ENCODE measurements at regions not wholly inside any gene's neighbourhood (a gene's known extent, or its start where the extent isn't known, plus 50 kb on each side); places are given as distances from the start of the nearest gene placed in this dataset.

GRCh38 chr1:229086091-229086490, 184.8 kb upstream of the RAB4A start:
- POLR2A ChIA-PET: no interaction called here
- CTCF ChIA-PET: no interaction called here
- TF ChIP-seq LEF1 (IDR thresholded peaks at IDR 0.05; ENCODE audit: borderline replicate concordance): no peak
- 0 out of 2 replicates have a peak, but pooled peaks have one; percentile 11 for TF ChIP-seq BHLHE40 (IDR thresholded peaks at IDR 0.05; ENCODE audit: borderline replicate concordance)
- no peak for DNase-seq (ENCODE audit: extremely low spot score)

- no peak for DNase-seq (ENCODE audit: extremely low spot score)
- TF ChIP-seq L3MBTL2 (conservative IDR thresholded peaks at IDR 0.05): no peak
- TF ChIP-seq FOXM1 (IDR thresholded peaks at IDR 0.05; ENCODE audit: borderline replicate concordance): no peak
- no peak for TF ChIP-seq FOXA1 (IDR thresholded peaks at IDR 0.05)
- no peak for TF ChIP-seq FOXK2 (IDR thresholded peaks at IDR 0.05)
- no peak for TF ChIP-seq ZNF384 (IDR thresholded peaks at IDR 0.05)
- no peak for TF ChIP-seq ELF4 (IDR thresholded peaks at IDR 0.05)
- no peak for TF ChIP-seq BHLHE40 (IDR thresholded peaks at IDR 0.05; ENCODE audit: borderline replicate concordance)
- no peak for TF ChIP-seq PKNOX1 (IDR thresholded peaks at IDR 0.05)
- TF ChIP-seq NFRKB (IDR thresholded peaks at IDR 0.05): no peak
Observed at GRCh38 chr1:229086686-229087085, 184.2 kb upstream of the RAB4A start.

GRCh38 chr1:229087339-229087738, 183.6 kb upstream of the RAB4A start:
- DNase-seq (ENCODE audit: extremely low spot score): no peak
- CTCF ChIA-PET: no interaction called here
- no peak for TF ChIP-seq ELF4 (IDR thresholded peaks at IDR 0.05)
- POLR2A ChIA-PET: no interaction called here

More at GRCh38 chr1:229086686-229087085, 184.2 kb upstream of the RAB4A start:
- ChIA-PET CTCF (no interaction called here), POLR2A (no interaction called here)

GRCh38 chr1:229087906-229088305, 183.0 kb upstream of the RAB4A start:
- ChIA-PET CTCF (no interaction called here), POLR2A (no interaction called here)
- no peak for DNase-seq (ENCODE audit: extremely low spot score)
- TF ChIP-seq LEF1 (IDR thresholded peaks at IDR 0.05; ENCODE audit: borderline replicate concordance) (no peak), BHLHE40 (IDR thresholded peaks at IDR 0.05; ENCODE audit: borderline replicate concordance) (no peak), SP1 (IDR thresholded peaks at IDR 0.05) (no peak), FOXA1 (IDR thresholded peaks at IDR 0.05) (no peak), ZNF384 (IDR thresholded peaks at IDR 0.05) (no peak), PKNOX1 (IDR thresholded peaks at IDR 0.05) (no peak), FOXM1 (IDR thresholded peaks at IDR 0.05; ENCODE audit: borderline replicate concordance) (no peak), CTBP1 (IDR thresholded peaks at IDR 0.05; ENCODE audit: borderline replicate concordance) (no peak), ELF4 (IDR thresholded peaks at IDR 0.05) (no peak), FOXK2 (IDR thresholded peaks at IDR 0.05) (no peak), L3MBTL2 (conservative IDR thresholded peaks at IDR 0.05) (no peak), SUZ12 (IDR thresholded peaks at IDR 0.05) (no peak)

- POLR2A ChIA-PET: no interaction called here
Observed at GRCh38 chr1:229088711-229089110, 182.2 kb upstream of the RAB4A start.

GRCh38 chr1:229089586-229090208, 181.2 kb upstream of the RAB4A start:
- POLR2A ChIA-PET: no interaction called here
- DNase-seq (ENCODE audit: extremely low spot score): no peak
- CTCF ChIA-PET: no interaction called here
- no peak for TF ChIP-seq FOXK2 (IDR thresholded peaks at IDR 0.05)
- no peak for TF ChIP-seq ELF4 (IDR thresholded peaks at IDR 0.05)
- TF ChIP-seq SUZ12 (IDR thresholded peaks at IDR 0.05): no peak
- TF ChIP-seq ZNF384 (IDR thresholded peaks at IDR 0.05): no peak
- TF ChIP-seq TARDBP (IDR thresholded peaks at IDR 0.05): no peak
- no peak for TF ChIP-seq BHLHE40 (IDR thresholded peaks at IDR 0.05; ENCODE audit: borderline replicate concordance)

More at GRCh38 chr1:229088711-229089110, 182.2 kb upstream of the RAB4A start:
- no peak for TF ChIP-seq LEF1 (IDR thresholded peaks at IDR 0.05; ENCODE audit: borderline replicate concordance)
- no peak for TF ChIP-seq SUZ12 (IDR thresholded peaks at IDR 0.05)
- TF ChIP-seq FOXA1 (IDR thresholded peaks at IDR 0.05): no peak
- no peak for TF ChIP-seq HDGF (IDR thresholded peaks at IDR 0.05; ENCODE audit: borderline replicate concordance)
- TF ChIP-seq ARNT (IDR thresholded peaks at IDR 0.05): no peak
- no peak for TF ChIP-seq TARDBP (IDR thresholded peaks at IDR 0.05)
- DNase-seq (ENCODE audit: extremely low spot score): no peak
- CTCF ChIA-PET: no interaction called here

- ChIA-PET CTCF (interaction anchor here (0.8 kb wide), 1 partner anchor 22 kb away, joined by 4 read pairs; no protein-coding TSS in a partner anchor), POLR2A (no interaction called here)
- no peak for TF ChIP-seq FOXA1 (IDR thresholded peaks at IDR 0.05)
- TF ChIP-seq PKNOX1 (IDR thresholded peaks at IDR 0.05): no peak
- no peak for DNase-seq (ENCODE audit: extremely low spot score)
Observed at GRCh38 chr1:229091721-229092136, 179.2 kb upstream of the RAB4A start.
